Gastrocnemius medialis (tissue), 4 donors: ENCODE measurements at regions not wholly inside any gene's neighbourhood (a gene's known extent, or its start where the extent isn't known, plus 50 kb on each side); places are given as distances from the start of the nearest gene placed in this dataset.

Source experiments
- POLR2A ChIP-seq, 2 donors: fragments of 450-650 bp; IDR thresholded peaks; one replicate each; pipeline ENCODE4 v1.6.1; 2017; ENCODE audit warnings: antibody characterized with exemption in 2 of 2, mild to moderate bottlenecking in 2 of 2, moderate library complexity in 2 of 2
- TF ChIP-seq, protein P1 (sequence below), 5 experiments: fragments of 450-650 bp in 3 of 5; fragments of 200-600 bp in 2 of 5; sonication (generic) in 2 of 5; IDR thresholded peaks in 4 of 5; conservative IDR thresholded peaks in 1 of 5; 1 replicate in 4 of 5; 2 replicates in 1 of 5; pipeline ENCODE4 v1.5.1; 2016 to 2019; ENCODE audit warnings: antibody characterized with exemption in 5 of 5, mild to moderate bottlenecking in 3 of 5, moderate library complexity in 3 of 5

GRCh38 chr6:133707456-133707855 lies 181.5 kb upstream of the TCF21 start:
- TF ChIP-seq, protein P1, sequence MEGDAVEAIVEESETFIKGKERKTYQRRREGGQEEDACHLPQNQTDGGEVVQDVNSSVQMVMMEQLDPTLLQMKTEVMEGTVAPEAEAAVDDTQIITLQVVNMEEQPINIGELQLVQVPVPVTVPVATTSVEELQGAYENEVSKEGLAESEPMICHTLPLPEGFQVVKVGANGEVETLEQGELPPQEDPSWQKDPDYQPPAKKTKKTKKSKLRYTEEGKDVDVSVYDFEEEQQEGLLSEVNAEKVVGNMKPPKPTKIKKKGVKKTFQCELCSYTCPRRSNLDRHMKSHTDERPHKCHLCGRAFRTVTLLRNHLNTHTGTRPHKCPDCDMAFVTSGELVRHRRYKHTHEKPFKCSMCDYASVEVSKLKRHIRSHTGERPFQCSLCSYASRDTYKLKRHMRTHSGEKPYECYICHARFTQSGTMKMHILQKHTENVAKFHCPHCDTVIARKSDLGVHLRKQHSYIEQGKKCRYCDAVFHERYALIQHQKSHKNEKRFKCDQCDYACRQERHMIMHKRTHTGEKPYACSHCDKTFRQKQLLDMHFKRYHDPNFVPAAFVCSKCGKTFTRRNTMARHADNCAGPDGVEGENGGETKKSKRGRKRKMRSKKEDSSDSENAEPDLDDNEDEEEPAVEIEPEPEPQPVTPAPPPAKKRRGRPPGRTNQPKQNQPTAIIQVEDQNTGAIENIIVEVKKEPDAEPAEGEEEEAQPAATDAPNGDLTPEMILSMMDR (IDR thresholded peaks at IDR 0.05 in 4 of 5, conservative IDR thresholded peaks at IDR 0.05 in 1 of 5): no peak
- no peak for TF ChIP-seq POLR2A (IDR thresholded peaks at IDR 0.05)
